ENCODE measurements at regions not wholly inside any gene's neighbourhood (a gene's known extent, or its start where the extent isn't known, plus 50 kb on each side); places are given as distances from the start of the nearest gene placed in this dataset.

GRCh38 chr13:108031865-108032264, 183.5 kb downstream of the LIG4 start:
- H3K4me1 ChIP-seq (ENCODE audit: insufficient read depth, low read length, poor library complexity, severe bottlenecking): no peaks in the 10 kb centered on the region
- no peaks in the 10 kb centered on the region for H4K20me1 ChIP-seq (ENCODE audit: insufficient read depth, low read length, poor library complexity, severe bottlenecking)
- H3K36me3 ChIP-seq (ENCODE audit: insufficient read depth, low read length): no peaks in the 10 kb centered on the region
- H3K9me2 ChIP-seq (replicated peaks; ENCODE audit: low read depth, low read length): no peaks in the 10 kb centered on the region
- H3K4me3 ChIP-seq (ENCODE audit: low read length, poor library complexity, severe bottlenecking): no peak overlapping the region
- H3F3A ChIP-seq (ENCODE audit: low read depth): no peaks in the 10 kb centered on the region
- no peak overlapping the region for H3K9ac ChIP-seq (ENCODE audit: low read depth, low read length, poor library complexity, severe bottlenecking)
- TF ChIP-seq EZH2phosphoT487 (IDR thresholded peaks at IDR 0.05; ENCODE audit: borderline replicate concordance) (no peak), CTCF (conservative IDR thresholded peaks at IDR 0.05; ENCODE audit: low read length) (no peak)
- H3K4me2 ChIP-seq (ENCODE audit: low read depth, low read length, poor library complexity, severe bottlenecking): no peak overlapping the region
- no peak overlapping the region for H2AFZ ChIP-seq (ENCODE audit: low read length)
- H3K79me2 ChIP-seq (ENCODE audit: insufficient read depth, low read length): no peaks in the 10 kb centered on the region
- H3K9me3 ChIP-seq (ENCODE audit: insufficient read depth, low read depth, low read length): no peaks in the 10 kb centered on the region
- no peaks in the 10 kb centered on the region for H3K27me3 ChIP-seq (ENCODE audit: insufficient read depth, low read length, poor library complexity, severe bottlenecking)

DNA sequence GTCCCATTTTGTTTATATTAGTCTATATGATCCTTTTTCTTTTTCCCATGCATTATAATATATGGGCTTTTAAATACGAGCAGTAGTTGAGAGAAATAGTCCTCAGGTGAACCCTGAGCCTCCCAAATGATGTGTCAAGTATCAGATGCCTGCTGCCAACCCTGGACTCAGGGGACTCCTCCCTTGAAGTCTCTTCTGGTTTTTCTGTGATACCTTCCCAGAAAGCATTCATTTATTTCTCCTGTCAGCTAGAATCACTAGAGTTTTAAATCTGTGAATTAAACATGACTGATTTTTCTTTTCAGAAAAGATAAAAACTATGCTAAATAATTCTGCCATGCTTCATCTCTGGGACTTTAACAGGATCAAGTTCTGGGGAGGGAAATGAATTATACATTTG, 184.6 kb downstream of the LIG4 start:
- H3F3A ChIP-seq (ENCODE audit: low read depth): no peaks in the 10 kb centered on the region
- H3K27me3 ChIP-seq (ENCODE audit: insufficient read depth, low read length, poor library complexity, severe bottlenecking): no peaks in the 10 kb centered on the region
- no peaks in the 10 kb centered on the region for H3K79me2 ChIP-seq (ENCODE audit: insufficient read depth, low read length)

DNA sequence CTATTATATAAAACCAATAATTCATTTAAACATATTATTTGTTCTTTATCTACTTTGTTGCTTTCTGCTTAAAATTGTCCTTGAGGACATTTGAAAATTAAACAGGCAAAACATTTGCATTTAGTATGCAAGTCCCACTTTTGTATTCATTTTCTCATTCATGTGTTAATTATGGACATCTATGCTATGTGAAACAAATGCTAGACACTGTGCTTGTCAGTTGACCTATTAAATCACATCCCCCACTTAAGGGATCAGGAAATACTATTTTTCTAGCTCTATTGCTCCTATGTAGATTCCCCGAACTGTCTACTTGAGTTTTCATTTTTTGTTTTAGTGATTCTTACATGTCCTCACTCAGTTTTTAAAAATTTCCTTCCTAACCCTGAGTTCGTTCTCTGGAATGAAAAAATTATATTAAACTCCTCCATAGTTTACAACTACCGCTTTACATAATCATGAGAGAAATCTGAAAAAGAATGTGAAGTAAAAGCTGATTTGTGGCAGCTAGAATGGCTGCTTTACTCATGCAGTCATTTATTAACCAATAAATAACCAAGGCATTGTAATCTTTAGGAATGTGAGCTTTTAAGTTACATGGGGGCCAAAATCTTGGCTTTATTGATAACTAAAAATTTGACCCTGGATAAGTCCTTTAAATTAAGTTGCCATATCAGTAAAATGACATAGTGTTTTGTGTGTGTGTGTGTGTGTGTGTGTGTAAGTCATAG, 188.5 kb downstream of the LIG4 start:
- H3K4me2 ChIP-seq (ENCODE audit: low read depth, low read length, poor library complexity, severe bottlenecking): no peak overlapping the region
- no peak overlapping the region for H3K4me3 ChIP-seq (ENCODE audit: low read length, poor library complexity, severe bottlenecking)
- no peaks in the 10 kb centered on the region for H4K20me1 ChIP-seq (ENCODE audit: insufficient read depth, low read length, poor library complexity, severe bottlenecking)
- no peak overlapping the region for H2AFZ ChIP-seq (ENCODE audit: low read length)
- H3K36me3 ChIP-seq (ENCODE audit: insufficient read depth, low read length): no peaks in the 10 kb centered on the region
- H3K4me1 ChIP-seq (ENCODE audit: insufficient read depth, low read length, poor library complexity, severe bottlenecking): no peaks in the 10 kb centered on the region
- H3K9ac ChIP-seq (ENCODE audit: low read depth, low read length, poor library complexity, severe bottlenecking): no peak overlapping the region
- no peak for TF ChIP-seq CTCF (conservative IDR thresholded peaks at IDR 0.05; ENCODE audit: low read length)
- no peaks in the 10 kb centered on the region for H3K9me3 ChIP-seq (ENCODE audit: insufficient read depth, low read depth, low read length)
- no peaks in the 10 kb centered on the region for H3K27me3 ChIP-seq (ENCODE audit: insufficient read depth, low read length, poor library complexity, severe bottlenecking)
- no peaks in the 10 kb centered on the region for H3F3A ChIP-seq (ENCODE audit: low read depth)
- no peaks in the 10 kb centered on the region for H3K79me2 ChIP-seq (ENCODE audit: insufficient read depth, low read length)
- H3K9me2 ChIP-seq (replicated peaks; ENCODE audit: low read depth, low read length): no peaks in the 10 kb centered on the region

More for the DNA sequence above, 184.6 kb downstream of the LIG4 start:
- no peak overlapping the region for H3K4me3 ChIP-seq (ENCODE audit: low read length, poor library complexity, severe bottlenecking)
- H3K4me2 ChIP-seq (ENCODE audit: low read depth, low read length, poor library complexity, severe bottlenecking): no peak overlapping the region
- H3K36me3 ChIP-seq (ENCODE audit: insufficient read depth, low read length): no peaks in the 10 kb centered on the region
- H3K9me2 ChIP-seq (replicated peaks; ENCODE audit: low read depth, low read length): no peaks in the 10 kb centered on the region
- no peak overlapping the region for H3K9ac ChIP-seq (ENCODE audit: low read depth, low read length, poor library complexity, severe bottlenecking)
- TF ChIP-seq CTCF (conservative IDR thresholded peaks at IDR 0.05; ENCODE audit: low read length) (no peak), EZH2phosphoT487 (IDR thresholded peaks at IDR 0.05; ENCODE audit: borderline replicate concordance) (no peak)
- H2AFZ ChIP-seq (ENCODE audit: low read length): no peak overlapping the region
- no peaks in the 10 kb centered on the region for H3K4me1 ChIP-seq (ENCODE audit: insufficient read depth, low read length, poor library complexity, severe bottlenecking)
- H3K9me3 ChIP-seq (ENCODE audit: insufficient read depth, low read depth, low read length): no peaks in the 10 kb centered on the region
- H4K20me1 ChIP-seq (ENCODE audit: insufficient read depth, low read length, poor library complexity, severe bottlenecking): no peaks in the 10 kb centered on the region
